GM20000 (cell line): ENCODE measurements at regions not wholly inside any gene's neighbourhood (a gene's known extent, or its start where the extent isn't known, plus 50 kb on each side); places are given as distances from the start of the nearest gene placed in this dataset.

Experiments
- DNase-seq: peaks from one replicate; pipeline ENCODE4 v3.0.0; 2012; ENCODE audit warnings: low spot score
- CTCF ChIP-seq: IDR thresholded peaks from 2 replicates; pipeline ENCODE4 v1.5.1; 2012; ENCODE audit warnings: mild to moderate bottlenecking, control low read depth; ENCODE audit errors: extremely low read depth, missing control alignments

- TF ChIP-seq CTCF, result no peak
- no peak for DNase-seq
Measured at GRCh38 chr2:7673101-7673500, 755.9 kb downstream of the RNF144A start.

GRCh38 chr2:7673853-7674252 lies 756.6 kb downstream of the RNF144A start:
- DNase-seq, result no peak
- no peak for TF ChIP-seq CTCF

GRCh38 chr2:7674606-7675005 lies 757.4 kb downstream of the RNF144A start:
- no peak for TF ChIP-seq CTCF

GRCh38 chr2:7676714-7677113 lies 759.5 kb downstream of the RNF144A start:
- no peak for DNase-seq
- TF ChIP-seq CTCF, result no peak

More at GRCh38 chr2:7674606-7675005, 757.4 kb downstream of the RNF144A start:
- DNase-seq, result no peak

- no peak for DNase-seq
- TF ChIP-seq CTCF, result no peak
Measured at GRCh38 chr2:7681881-7682461, 764.8 kb downstream of the RNF144A start.

GRCh38 chr2:7683196-7683595 lies 766.0 kb downstream of the RNF144A start:
- no peak for TF ChIP-seq CTCF

GRCh38 chr2:7683708-7684107 lies 766.5 kb downstream of the RNF144A start:
- no peak for DNase-seq

More at GRCh38 chr2:7683196-7683595, 766.0 kb downstream of the RNF144A start:
- no peak for DNase-seq

More at GRCh38 chr2:7683708-7684107, 766.5 kb downstream of the RNF144A start:
- no peak for TF ChIP-seq CTCF
